ENCODE measurements at regions not wholly inside any gene's neighbourhood (a gene's known extent, or its start where the extent isn't known, plus 50 kb on each side); places are given as distances from the start of the nearest gene placed in this dataset.
"Not testable (repeated sequence)": the region's sequence is repeated elsewhere in the genome, so short reads cannot be mapped to it uniquely, and the experiment has no call there.

- no peak for DNase-seq (ENCODE audit: low read depth in 2 of 2, low spot score in 1 of 2)
Observed at GRCh38 chr2:12607971-12608370, 108.8 kb upstream of the TRIB2 start.

DNA sequence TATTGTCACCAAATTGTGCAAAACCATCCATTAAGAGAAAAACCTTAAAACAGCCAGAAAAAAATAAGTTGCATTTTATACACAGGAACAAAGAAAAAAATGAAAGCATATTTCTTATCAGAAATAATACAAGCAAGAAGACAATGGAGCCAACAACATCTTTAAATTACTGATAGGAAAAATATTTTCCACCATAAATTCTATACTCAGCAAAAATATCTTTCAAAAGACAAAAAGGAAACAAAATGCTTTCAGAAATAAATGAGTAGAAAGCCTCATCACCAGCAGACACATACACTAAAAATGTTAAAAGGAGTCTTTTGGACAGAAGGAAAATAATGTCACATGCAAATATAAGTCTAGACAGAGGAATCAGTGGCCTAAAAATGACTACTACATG is 106.4 kb upstream of the TRIB2 start:
- no peak for DNase-seq (ENCODE audit: low read depth in 2 of 2, low spot score in 1 of 2)

DNA sequence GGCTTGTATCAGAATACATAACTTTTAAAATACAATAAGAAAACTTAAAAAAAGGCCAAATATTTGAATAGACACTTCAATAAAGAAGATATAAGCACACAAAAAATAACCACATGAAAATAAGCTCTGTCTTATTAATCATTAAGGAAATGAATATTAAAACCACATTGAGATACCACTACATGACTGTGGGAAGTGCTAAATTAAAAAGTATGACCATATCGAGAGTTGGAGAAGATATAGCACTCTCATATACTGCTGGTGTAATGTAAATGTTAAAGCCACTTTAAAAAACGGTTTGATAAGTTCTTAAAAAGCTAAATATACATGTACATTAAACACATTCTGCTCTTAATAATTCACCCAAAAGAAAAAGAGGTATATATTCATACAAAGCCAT is 104.6 kb upstream of the TRIB2 start:
- DNase-seq (ENCODE audit: low read depth in 2 of 2, low spot score in 1 of 2): no peak

DNA sequence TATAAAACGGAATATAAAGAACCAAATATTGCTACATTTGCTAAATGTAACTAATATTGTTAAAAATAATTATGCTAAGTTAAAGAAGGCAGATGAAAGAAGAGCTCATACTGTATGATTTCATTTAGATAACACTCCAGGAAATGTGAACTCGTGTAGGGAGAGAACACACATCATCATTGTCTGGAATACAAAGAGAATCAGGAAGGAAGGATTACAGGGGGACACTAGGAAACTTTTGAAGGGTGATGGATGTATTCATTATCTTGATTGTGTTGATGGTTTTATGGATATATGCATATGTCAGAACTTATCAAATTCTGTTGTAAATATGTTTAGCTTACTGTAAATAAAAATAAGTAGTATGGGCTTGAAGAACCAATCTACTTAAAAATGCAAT is 104.1 kb upstream of the TRIB2 start:
- DNase-seq (ENCODE audit: low read depth in 2 of 2, low spot score in 1 of 2): no peak

DNA sequence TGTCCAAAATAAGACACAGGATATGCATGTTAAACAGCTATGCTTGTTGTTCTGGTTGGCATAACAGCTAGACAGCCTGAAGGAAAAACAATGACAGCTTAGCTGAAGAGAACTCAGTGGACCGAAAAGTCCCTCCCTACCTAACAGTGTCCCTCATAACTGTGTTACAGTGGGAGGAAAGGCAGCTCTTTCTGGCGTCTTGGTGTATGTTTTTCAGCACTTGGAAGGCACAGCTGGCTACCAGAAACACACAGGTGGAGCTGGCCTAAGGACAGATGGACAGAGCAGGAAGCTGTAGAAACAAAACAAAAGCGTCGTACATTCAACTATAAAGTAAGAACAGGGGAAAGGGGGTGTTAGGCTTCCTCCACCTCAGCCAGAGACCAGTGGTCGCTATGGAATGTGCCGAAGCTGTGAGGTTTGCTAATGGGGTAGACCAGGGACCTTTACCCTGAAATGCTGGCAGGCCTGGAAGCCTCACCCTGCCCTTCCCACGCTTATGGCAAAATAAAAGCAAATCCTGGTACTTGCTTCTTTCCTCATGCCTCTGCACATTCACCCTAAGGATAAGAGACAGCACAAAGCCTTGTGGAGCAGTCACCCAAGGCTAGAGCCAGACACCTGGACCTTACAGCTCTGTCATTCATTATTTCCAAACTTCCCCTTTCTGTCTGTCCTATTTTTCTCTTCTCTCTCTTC is 103.5 kb upstream of the TRIB2 start:
- DNase-seq (ENCODE audit: low read depth in 2 of 2, low spot score in 1 of 2): no peak

DNA sequence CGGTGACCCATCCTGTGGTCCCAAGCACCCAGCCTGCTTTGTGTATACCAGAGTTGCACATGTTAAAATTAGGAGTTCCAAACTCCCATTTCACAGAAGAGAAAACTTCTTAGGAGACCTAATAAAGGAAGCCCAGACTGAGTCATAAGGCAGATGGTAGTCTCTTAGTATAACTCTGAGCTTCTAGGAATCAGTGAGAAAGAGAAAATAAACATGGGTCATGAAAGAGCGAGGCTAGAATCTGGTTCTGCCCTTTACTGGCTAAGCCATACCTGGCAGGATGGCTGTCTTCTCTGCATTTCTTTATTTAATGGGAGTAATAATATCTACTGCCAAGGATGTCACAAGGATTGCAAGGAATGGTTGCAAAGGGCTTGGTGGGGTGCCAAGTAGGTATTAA is 101.2 kb upstream of the TRIB2 start:
- DNase-seq (ENCODE audit: low read depth in 2 of 2, low spot score in 1 of 2): no peak

- DNase-seq (ENCODE audit: low read depth in 2 of 2, low spot score in 1 of 2): no peak
Observed at GRCh38 chr2:12616456-12617156, 100.1 kb upstream of the TRIB2 start.

DNA sequence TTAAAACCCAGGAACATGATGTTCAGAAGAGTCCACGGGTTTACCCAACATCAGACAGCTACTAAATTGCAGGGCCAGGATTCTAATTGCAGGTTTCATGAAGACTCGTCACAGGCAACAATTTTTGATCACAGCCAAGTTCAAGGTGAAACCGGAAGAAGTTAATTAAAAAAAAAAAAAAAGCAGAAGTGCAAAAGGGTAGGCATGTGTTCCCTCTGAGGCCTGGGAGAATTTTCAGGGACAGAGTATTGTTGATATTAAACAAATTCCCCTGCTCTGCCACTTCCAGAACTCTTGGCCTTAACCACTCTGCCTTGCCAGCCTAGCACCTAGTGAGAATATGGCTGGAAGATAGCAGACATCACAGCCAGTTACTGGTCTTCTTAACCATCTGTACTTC is 99.4 kb upstream of the TRIB2 start:
- DNase-seq (ENCODE audit: low read depth in 2 of 2, low spot score in 1 of 2): no peak

DNA sequence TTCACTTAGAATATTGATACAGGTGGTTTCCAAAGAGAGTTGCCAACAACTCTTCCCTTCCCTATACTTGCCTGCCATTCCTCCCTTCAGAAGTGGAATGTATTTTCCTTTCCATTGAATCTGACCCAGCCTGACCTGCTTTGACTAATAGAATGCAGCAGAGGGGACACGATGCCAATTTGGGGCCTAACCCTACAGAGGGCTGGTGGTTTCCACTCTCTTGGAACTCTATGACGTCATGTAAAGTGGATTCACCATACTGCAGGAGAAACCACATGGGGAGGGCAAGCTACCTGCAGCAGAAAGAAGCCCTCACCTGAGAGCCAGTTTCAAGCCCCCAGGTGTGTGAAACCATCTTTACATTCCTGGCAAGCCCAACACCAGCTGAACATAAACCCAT is 98.9 kb upstream of the TRIB2 start:
- DNase-seq (ENCODE audit: low read depth in 2 of 2, low spot score in 1 of 2): no peak

DNA sequence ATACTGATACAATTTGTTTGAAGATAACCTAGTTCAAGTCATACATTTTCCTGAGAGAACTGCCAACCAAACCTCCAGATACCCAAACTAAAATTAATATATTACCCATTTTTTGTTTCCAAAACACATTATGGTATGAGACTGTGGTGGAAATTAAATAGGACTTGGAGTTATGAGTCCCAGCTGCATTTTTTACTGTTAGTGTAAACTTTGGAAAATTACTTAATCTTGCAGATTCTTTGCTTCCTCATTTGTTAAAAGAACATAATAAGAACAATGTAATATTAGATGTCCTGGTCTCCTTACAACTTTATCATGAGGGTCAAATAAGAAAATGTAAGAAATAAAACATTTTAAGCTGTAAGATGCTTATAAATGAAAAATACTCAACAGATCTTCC is 98.2 kb upstream of the TRIB2 start:
- no peak for DNase-seq (ENCODE audit: low read depth in 2 of 2, low spot score in 1 of 2)

DNA sequence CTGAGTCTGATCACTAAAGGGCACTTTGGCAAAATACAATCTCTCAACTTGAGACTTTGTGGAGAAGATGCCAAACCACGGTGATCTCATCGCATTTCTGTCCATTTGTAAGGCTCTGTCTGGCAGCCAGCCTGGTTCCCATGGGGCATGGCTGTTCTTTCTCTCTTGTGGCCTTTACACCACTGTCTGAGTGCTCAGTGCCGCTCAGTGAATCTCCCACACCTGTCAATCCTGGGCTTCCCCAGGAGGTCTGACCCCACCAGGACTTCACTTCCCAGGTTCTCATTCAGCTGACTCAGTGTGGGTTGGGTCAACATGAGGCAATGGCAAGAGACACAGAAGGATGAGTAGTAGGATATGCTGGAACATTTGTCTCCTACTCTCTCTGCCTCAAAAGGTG is 96.8 kb upstream of the TRIB2 start:
- DNase-seq (ENCODE audit: low read depth in 2 of 2, low spot score in 1 of 2): no peak

- DNase-seq (ENCODE audit: low read depth in 2 of 2, low spot score in 1 of 2): no peak
Observed at GRCh38 chr2:12620759-12621158, 96.0 kb upstream of the TRIB2 start.

DNA sequence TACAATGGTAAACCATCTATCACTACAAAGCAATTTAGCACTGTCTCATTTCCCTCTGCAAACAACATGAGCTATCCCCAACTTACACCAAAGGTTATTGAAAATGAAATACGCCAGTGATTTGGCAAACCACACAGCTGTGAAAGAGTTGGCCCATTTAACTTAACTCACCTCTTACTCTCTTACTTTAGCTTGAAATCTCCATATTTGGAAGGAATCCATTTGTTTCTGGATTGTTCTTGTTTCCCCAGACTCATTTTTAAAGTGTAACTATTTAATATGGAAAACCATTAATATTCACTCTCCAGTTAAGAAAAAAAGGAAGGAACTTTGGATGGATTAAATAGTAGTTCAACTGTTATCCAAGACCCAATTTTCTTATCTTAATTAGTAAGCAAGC is 93.7 kb upstream of the TRIB2 start:
- no peak for DNase-seq (ENCODE audit: low read depth in 2 of 2, low spot score in 1 of 2)

GRCh38 chr2:12624384-12624783 is 92.4 kb upstream of the TRIB2 start:
- no peak for DNase-seq (ENCODE audit: low read depth in 2 of 2, low spot score in 1 of 2)

GRCh38 chr2:12624905-12625598 is 91.7 kb upstream of the TRIB2 start:
- no peak for DNase-seq (ENCODE audit: low read depth in 2 of 2, low spot score in 1 of 2)

DNA sequence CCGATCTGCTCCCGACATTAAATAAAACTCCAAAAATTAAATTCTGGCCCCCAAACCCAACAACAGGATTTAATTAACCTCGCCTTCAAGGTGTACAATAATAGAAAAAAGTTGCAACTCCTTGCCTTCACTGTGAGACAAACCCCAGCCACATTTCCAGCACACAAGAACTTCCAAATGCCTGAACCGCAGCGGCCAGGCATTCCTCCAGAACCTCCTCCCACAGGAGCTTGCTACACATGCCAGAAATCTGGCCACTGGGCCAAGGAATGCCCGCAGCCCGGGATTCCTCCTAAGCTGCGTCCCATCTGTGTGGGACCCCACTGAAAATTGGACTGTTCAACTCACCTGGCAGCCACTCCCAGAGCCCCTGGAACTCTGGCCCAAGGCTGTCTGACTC is 88.2 kb upstream of the TRIB2 start:
- DNase-seq (ENCODE audit: low read depth in 2 of 2, low spot score in 1 of 2): not testable (repeated sequence)

DNA sequence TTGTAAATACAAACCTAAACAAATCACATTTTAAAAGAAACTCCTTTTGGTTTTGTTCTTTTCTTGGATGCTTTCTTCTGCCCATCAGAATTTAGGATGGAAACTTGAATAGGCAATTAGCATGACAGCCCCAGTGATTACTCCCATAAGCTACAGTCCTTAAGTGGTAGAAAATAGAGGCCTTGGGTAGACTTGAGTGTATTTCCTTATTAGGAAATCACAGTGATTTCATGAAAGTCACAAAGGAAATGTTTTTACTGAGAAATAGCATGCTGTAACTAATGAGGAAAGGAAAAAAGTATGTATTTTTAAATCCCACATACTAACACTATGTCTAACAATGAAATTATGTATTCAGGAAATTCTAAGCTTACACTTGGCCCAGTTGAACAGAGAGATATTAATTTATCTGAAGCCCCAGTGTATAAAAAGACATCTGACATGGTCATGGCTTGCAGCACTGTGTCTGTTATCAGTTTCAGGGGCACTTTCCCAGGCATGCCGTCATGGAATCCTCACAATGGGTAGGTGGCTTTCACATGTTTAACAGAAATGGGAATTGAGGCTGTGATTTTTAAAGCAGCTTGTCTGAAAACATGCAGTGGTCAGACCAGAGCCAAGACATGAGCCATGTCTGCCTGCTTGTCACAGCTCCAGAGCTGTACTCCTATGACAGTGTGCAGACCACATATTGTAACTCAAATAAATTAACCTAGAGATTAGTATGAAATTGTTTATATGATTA is 79.7 kb upstream of the TRIB2 start:
- no peak for DNase-seq (ENCODE audit: low read depth in 2 of 2, low spot score in 1 of 2)

DNA sequence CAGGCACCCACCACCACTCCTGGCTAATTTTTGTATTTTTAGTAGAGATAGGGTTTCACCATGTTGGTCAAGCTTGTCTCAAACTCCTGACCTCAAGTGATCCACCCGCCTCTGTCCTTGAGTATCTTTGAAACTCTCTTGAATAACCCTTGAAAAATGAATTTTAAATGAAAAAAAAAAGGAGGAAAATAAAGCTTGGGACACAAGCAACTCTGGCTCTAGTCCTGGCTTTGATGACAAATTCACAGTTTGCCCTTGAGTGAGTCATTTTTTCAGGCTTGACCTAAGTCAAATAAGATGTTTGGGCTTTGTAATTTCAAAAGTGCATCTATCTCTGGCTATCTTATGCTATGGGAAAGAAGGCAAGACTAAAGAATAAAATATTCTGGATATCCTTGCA is 79.0 kb upstream of the TRIB2 start:
- no peak for DNase-seq (ENCODE audit: low read depth in 2 of 2, low spot score in 1 of 2)

DNA sequence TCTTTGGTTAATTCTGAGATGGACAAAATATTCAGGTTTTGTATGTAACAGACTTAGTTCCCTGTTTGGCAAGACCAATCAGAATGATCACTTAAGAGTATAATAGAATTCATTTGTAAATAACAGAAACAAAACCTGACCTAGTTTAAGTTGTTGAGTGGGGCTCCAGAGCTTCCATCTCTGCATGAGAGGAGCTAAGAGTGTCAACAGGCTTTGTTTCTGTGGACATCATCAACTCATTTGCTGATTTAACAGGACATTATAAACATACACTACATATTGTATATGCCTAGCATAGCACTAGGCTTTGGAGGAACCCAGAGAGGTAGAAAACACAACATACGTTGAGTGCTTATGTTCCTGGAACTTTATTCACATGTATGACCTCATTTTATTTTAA is 75.3 kb upstream of the TRIB2 start:
- DNase-seq (ENCODE audit: low read depth in 2 of 2, low spot score in 1 of 2): no peak

DNA sequence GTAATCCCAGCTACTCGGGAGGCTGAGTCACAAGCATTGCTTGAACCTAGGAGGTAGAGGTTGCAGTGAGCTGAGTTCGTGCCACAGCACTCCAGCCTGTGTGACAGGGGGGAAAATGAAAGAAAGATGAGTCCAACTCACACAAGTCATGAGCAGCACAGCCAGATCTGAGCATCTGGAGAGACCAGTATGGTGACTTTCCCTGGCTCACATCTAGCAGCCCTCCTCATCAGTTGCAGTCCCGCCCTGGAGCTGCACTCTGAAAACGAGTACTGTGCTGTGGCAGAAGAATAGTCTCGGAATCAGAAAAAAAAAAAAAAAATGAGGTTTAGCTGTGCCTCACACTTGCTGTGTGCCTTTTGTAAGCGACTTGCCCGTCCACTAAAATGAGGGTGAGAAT is 74.4 kb upstream of the TRIB2 start:
- no peak for DNase-seq (ENCODE audit: low read depth in 2 of 2, low spot score in 1 of 2)

DNA sequence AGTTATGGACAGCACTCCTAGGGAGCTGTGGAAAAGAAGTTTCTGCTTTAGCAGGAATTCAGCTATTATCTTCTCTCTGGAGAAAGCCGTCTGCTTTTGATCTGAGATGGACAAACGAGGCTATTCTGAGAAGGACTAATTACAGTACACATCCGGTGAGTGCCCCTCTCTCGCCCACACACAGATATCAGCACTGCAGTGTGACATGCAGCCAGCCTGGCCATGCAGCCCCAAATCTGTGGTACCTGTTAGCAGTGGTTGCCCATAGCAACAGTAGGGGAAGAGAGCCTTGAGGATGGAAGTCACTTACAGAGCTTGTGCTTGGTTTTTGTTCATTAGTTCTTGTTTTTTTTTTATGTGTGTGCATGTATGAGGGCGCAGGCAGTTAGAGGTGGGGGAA is 73.9 kb upstream of the TRIB2 start:
- no peak for DNase-seq (ENCODE audit: low read depth in 2 of 2, low spot score in 1 of 2)
